Raji (cell line): ENCODE measurements at regions not wholly inside any gene's neighbourhood (a gene's known extent, or its start where the extent isn't known, plus 50 kb on each side); places are given as distances from the start of the nearest gene placed in this dataset.

ENCODE experiments used
- POLR2A ChIP-seq: IDR thresholded peaks from 2 replicates; pipeline ENCODE4 v1.6.1; 2011; ENCODE audit warnings: low read depth, low read length, control low read depth; ENCODE audit not compliant: insufficient read depth

DNA sequence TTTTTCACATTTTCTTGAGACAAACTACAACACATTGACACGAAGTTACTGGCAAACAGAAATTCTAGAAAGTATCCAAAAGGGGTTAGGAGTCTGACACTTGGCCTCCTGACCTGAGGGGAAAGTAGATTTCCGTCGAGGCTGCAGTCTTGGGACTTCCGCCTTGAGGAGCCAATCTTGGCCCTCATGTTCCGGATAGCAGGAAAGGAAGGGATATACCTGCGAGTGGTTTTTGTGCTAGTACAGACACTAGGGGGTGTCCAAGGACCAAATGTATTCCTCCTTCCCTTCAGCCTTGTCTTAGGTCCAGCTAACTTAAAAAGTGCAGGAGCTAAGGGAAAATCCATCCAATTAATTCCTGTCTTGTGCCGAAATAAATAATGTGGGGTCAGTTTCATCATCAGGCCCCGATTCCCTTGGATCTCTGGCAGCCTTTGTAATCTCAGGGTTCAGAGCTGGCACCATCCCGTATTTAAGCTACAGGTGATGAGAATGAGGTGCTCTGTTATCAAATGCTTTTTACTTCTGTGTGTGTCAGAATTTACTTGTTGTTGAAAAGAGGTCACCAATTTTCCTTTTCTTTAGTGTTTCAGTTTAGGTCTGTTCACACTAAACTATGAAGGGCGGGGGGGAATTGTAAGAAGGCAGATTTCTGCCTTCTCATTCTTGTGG lies 330.2 kb upstream of the FANCL start:
- TF ChIP-seq POLR2A: no peak

DNA sequence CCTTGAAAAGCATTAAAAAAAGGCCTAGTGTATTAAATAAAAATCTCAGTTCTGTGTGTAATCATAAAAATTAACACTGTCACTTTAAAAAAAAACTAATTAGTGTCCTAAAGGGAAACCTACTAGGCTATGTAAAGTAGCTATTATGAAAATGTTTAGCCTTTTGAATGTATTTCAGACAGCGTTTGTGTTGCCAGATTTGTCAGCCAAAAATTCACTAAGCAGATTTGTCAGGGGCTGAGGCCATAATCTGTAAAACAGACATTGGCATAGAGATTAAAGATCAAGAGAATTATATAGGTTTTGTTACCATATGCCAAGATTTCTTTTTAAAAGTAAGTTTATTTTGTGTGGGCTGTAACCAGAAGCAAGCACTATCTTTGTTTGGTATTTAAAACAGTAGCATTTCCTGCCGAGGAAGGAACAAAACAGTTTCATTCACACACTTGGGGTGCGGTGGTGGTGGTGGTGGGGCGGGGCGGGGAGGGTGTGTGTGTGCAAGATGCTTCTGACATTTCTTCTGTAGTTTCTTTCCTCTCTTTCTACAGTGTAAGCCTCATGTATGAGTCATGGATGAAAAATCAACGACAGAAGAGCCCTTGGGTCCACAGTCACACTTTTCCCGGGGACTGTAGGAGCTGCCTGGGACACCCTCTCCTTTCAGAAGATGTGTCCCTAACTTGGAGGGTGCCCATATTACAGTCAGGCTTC lies 328.5 kb upstream of the FANCL start:
- no peak for TF ChIP-seq POLR2A

DNA sequence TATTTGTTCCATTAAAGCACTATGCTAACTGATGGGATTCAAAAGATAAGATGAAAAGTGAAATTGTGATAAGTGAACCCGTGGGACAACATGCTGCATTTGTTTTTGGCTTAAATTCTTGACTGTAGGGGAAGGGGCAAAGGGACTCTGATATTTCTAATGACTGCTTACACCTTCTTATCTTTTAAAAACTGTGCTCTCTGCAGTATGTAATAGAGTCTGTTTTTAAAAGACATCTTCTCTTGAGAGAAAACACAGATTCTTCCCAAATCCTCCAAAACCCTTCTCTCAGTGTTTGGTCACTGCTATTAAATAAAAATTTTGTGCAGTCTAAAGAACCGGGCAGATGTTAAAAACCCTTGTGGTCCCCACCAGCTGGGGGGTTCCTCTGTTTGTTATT lies 327.8 kb upstream of the FANCL start:
- no peak for TF ChIP-seq POLR2A

DNA sequence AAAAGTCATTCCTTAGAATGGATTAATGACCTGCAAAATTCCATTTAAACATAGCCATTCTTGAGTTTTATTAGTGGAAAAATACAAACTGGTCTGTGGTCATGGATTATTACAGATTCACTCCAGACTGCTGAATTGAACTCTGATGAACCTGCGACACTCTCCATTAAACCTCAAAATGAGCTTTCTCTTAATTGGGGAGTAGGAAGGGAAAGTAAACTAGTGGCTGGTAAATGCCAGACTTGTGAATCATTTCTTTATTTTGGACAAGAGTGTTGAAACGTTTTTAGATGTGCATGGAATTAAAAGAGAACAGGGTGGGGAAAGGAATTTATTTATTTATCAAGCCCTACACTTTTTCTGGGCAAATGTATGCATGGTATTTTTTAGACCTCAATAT lies 321.2 kb upstream of the FANCL start:
- TF ChIP-seq POLR2A: no peak

DNA sequence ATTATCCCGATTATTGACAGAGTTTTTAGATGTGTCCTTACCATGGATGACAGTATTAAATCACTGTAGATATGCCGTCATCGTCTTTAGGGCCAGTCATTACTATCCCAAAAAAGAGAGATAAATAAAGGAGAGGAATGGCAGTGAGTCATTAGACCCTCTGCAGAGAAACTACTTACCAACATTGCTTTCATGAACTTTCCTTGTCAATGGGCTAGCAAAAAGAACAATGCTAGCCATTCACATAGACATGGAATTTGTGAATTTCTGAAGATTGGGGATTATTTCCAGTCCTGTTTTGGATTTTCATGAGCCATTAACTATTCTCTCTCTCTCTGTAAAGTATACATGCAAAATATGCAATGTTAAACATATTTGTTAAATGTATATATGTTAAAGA lies 319.4 kb upstream of the FANCL start:
- no peak for TF ChIP-seq POLR2A

DNA sequence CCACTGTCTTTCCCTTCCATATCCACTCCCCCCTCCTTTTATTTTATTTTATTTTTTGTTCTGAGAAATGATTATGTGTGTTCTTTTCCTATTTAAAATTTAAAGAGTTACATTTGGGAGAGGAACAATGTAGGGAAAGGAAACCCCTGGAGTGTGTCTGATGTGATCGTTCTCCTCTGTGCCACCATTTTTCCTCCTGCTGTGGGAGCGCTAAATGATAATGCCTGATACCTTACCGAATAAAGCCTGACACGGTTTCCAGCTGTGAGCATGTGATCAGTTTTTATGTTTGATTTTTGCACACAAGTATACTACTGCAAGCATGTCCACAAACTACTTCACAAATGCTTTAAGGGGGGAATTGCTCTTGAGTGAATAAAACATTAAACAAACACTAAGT lies 317.8 kb upstream of the FANCL start:
- TF ChIP-seq POLR2A: no peak

DNA sequence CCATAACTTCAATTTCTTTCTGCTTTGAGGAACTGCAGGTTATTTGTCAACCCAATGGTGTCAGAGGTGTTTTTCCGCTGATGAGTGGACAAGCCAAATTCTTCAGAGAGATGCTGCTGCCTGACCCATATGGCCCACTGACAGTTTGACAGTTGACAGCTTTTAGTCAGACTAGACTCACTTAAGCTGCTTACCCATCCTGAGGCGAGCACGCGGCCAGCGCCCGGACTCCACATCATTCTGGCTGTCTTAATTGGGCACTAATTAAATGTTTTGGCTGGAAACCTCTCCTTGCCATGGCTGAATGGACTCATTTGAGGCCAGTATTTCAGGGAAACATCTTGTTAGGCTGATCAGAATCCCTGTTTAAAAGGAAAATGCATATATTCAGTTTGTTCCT lies 316.1 kb upstream of the FANCL start:
- no peak for TF ChIP-seq POLR2A

DNA sequence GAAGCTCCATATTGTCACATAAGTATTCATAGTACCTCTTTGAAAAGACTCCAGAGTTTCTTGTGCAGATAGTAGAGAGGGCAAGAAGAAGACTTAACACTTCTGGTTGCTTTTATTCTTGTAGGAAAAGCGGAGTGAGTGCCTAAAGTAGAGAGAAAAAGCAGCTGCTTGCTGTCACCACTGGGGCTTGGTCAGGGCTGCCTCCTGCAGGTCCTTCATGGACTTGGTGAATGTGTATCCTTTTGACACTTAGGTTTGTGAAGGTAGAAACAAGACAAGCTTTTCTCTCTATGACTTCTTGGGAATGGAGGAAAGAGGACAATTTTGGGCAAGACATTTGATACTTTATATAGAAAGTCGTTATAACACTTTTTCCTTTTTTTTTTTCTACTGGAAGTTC lies 312.8 kb upstream of the FANCL start:
- no peak for TF ChIP-seq POLR2A

DNA sequence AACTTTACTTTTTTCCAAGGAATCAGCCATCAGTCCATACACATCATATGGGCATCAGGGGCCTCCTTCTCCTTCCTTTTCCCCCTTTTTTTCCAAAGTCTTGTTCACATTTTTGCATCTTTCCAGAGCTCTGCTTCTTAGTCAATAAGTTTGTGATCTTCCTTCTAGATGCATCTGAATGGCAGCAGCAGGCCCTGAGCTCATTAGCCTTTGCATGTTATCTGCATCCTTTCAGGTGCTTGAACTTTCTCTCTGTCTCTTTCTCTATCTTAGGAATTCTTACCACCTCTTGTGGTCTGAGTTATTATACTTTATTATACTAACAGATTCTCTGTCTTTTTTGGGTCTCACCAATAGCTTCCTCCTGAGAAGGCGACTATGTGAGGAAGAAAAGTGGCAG lies 312.4 kb upstream of the FANCL start:
- no peak for TF ChIP-seq POLR2A

DNA sequence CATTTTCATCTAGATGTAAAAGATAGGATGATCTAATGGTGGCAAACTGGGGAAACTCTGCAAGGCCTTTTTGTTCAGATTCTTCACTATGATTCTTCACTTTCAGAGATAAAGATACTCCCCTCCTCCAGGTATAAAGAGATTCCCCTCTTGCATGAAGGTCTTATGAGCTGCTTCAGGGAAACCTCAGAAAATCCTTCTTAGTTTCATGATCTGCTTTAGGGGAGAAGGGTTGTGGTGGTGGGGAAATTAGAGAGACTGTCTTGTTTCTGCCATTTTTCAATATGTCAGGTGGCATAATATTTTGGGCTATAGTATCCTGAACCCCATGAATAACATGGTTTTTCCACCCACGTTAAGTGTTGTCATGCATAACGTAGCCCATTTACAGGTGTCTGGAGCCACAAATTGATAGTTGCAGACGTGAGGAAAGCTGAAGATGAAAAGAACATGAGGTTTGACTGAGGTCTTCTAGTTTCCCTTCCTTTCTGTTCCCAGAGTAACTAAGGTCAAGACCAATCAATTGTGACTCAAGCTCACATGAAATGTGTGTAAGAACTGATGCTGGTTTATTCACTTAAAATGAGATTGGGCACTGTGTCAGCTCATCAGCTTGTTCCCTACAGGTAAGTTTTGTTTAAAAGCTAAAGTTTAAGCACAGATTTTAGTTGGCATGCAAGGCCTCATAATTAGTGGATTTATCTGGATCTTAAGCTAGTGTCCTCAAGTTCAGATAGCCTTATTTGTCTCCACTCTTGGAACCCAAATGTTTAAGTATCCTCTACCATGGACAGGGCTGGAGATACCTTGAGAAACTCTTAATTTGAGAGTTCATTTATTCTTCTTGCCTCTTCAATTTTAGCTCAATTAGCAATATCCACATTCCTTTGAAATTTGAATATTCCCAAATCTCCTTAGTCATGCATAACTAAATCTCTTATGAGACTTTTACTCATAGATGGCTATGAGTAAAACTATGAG lies 304.5 kb upstream of the FANCL start:
- no peak for TF ChIP-seq POLR2A

DNA sequence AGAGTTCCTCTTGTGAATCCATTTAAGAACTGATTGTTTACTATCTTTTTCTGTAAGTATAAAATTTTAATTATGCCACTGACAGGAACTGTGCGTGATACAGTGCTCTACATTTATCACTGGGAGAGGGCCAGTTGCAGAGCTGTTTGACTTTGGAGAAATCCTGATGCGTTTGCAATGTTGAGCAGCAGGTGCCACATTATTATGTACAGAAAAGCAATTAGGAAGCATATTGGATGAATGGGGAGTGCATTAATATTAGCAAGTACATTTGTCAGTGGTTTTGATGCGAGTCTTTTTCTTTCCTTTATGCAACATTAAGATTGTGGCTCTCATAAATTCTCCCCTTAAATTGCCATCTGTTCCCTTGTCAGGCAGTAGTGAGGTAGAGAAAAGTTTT lies 302.3 kb upstream of the FANCL start:
- no peak for TF ChIP-seq POLR2A

DNA sequence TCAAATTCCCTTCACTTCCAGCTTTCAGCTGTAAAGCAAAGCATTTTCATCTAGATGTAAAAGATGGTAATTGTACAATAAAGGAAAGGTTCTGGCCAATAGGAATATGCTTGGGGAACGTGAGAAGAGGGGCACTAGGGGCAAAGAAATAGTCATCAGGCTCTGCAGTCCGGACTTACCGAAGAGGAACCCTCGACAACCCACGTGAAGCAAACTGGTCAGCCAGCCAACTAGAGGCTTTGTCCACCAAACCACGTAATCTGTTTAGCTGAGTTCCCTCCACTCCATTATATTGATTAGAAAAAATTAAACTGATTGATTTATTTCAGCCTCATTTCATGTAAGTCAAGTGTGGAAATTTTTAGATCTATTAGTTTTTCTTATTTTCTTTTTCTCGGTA lies 300.4 kb upstream of the FANCL start:
- TF ChIP-seq POLR2A: no peak

DNA sequence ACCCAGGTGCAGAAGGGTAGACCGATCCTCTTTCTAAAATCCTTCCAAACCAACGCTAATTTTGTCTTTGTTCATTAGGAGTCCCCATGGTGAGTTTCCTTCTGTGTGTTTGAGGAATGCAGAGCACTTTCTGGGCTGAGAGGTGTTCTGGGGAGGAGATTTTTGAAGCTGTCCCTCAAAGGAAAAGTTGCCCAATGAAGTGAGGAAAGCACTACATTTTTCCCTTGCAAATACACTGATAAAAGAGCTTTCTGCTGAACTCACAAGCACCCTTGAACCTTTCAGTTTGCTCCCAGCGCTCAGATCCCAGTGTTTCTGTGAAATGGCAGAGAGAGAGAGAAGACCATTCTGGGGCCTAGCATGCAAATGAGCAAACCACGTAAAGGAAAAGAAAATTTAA lies 299.6 kb upstream of the FANCL start:
- no peak for TF ChIP-seq POLR2A

DNA sequence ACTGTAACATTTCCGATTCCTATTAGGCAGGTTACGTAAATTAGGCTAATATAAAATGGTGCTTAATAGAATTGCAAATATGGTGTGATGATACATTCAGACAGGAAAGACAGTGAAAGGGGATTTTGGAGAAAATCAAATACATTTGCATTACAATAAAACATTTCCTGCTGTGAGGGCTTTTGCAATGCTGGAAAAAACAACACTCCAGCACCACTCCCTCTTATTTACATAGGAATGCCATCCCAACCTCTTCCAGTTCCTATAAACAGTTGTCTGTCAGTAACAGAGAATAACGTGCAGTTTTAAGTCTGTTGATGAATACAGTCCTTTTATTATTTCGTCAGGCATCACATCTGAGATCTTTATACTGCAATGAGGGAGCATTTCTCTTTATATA lies 298.8 kb upstream of the FANCL start:
- TF ChIP-seq POLR2A: no peak

DNA sequence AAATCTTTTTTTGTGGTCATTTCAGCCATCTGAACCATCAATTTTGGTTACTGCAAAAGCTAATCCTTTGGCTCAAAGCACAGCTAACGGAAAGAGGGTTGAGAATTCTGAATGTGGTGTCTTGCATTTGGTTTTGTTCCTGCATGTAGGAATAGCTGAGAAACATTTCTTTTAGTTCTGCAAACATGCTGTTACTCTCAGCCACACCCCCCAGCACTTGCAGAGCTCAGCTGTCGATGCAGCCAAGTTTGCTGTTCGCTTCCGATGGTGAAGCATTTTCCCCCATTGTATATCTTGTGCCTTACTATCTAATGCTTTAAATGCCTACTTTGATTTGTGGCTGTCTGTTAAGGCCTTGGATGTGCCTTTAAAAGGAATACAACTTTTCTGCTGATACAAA lies 294.9 kb upstream of the FANCL start:
- TF ChIP-seq POLR2A: no peak

DNA sequence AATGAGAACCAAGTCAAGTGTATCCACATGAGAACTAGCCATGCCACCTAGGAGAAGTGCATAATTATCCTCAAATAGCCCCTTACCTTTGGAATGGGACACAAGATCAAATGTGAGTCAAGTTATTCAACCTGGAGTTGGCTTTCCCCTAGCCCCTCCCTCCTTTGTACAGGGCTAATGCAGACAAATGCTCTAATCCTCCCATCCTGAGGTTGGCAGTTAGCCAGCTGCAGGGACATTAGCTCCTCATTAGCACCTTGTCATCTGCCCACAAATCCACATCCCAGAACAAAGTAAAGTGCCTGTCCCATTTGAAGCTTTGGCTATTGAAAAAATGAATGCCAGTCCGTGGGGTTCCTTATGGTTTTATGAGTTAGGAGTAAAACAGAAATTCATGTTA lies 294.1 kb upstream of the FANCL start:
- no peak for TF ChIP-seq POLR2A
